DOHH2 (cell line): ENCODE measurements at regions not wholly inside any gene's neighbourhood (a gene's known extent, or its start where the extent isn't known, plus 50 kb on each side); places are given as distances from the start of the nearest gene placed in this dataset.

ENCODE experiments used
- H3F3A ChIP-seq: fragments of 200-600 bp; sonication (generic), shearing (Covaris generic); 2 replicates; pipeline ENCODE4 v1.6.0; 2016; ENCODE audit warnings: antibody characterized with exemption, mild to moderate bottlenecking; ENCODE audit not compliant: control insufficient read depth, insufficient read depth
- H3K27ac ChIP-seq: fragments of 200-600 bp; sonication (generic); 2 replicates; pipeline ENCODE4 v1.5.1; 2014; ENCODE audit warnings: low read depth, mild to moderate bottlenecking, low read length, moderate library complexity
- H3K27me3 ChIP-seq: fragments of 200-600 bp; sonication (generic); 2 replicates; pipeline ENCODE4 v1.6.1; 2014; ENCODE audit warnings: mild to moderate bottlenecking, low read length, mixed read lengths; ENCODE audit not compliant: control insufficient read depth
- H3K36me3 ChIP-seq: fragments of 200-600 bp; sonication (generic); 2 replicates; pipeline ENCODE4 v1.6.1; 2014; ENCODE audit warnings: mild to moderate bottlenecking, low read length, moderate library complexity, mixed read lengths; ENCODE audit not compliant: control insufficient read depth
- H3K4me1 ChIP-seq: fragments of 200-600 bp; sonication (generic); 2 replicates; pipeline ENCODE4 v1.6.1; 2014; ENCODE audit warnings: mild to moderate bottlenecking, low read length, mixed read lengths; ENCODE audit not compliant: control insufficient read depth
- H3K4me2 ChIP-seq: fragments of 200-600 bp; sonication (generic); 2 replicates; pipeline ENCODE4 v1.6.0; 2014; ENCODE audit warnings: mild to moderate bottlenecking, low read length, moderate library complexity
- H3K4me3 ChIP-seq: fragments of 200-600 bp; sonication (generic); 2 replicates; pipeline ENCODE4 v1.5.1; 2014; ENCODE audit warnings: mild to moderate bottlenecking, low read length, mixed read lengths
- H3K79me2 ChIP-seq: fragments of 200-600 bp; sonication (generic); 2 replicates; pipeline ENCODE4 v1.6.1; 2014; ENCODE audit warnings: mild to moderate bottlenecking, low read length, mixed read lengths; ENCODE audit not compliant: control insufficient read depth
- H3K9me2 ChIP-seq: fragments of 200-600 bp; sonication (generic); replicated peaks from 2 replicates; pipeline ENCODE4 v1.6.1; 2014; ENCODE audit warnings: mild to moderate bottlenecking, low read length, mixed read lengths; ENCODE audit not compliant: control insufficient read depth
- H3K9me3 ChIP-seq: fragments of 200-600 bp; sonication (generic); 2 replicates; pipeline ENCODE4 v1.6.1; 2014; ENCODE audit warnings: antibody characterized with exemption, low read length, mixed read lengths; ENCODE audit not compliant: control insufficient read depth, insufficient read depth
- H4K20me1 ChIP-seq: fragments of 200-600 bp; sonication (generic); 2 replicates; pipeline ENCODE4 v1.6.0; 2014; ENCODE audit warnings: low read depth, mild to moderate bottlenecking, antibody characterized with exemption, low read length, moderate library complexity; ENCODE audit not compliant: control insufficient read depth, insufficient read depth
- CTCF ChIP-seq: fragments of 200-600 bp; sonication (generic); IDR thresholded peaks from one replicate; pipeline ENCODE4 v1.5.1; 2014; ENCODE audit warnings: antibody characterized with exemption, mild to moderate bottlenecking, low read depth, low read length; ENCODE audit not compliant: poor library complexity, severe bottlenecking
- EZH2phosphoT487 ChIP-seq: fragments of 200-600 bp; sonication (generic); IDR thresholded peaks from 2 replicates; pipeline ENCODE4 v1.6.1; 2017; ENCODE audit warnings: borderline replicate concordance, mild to moderate bottlenecking, antibody characterized with exemption, low read length, moderate library complexity, mixed read lengths

- H3K4me1 ChIP-seq, result no peaks in the 10 kb centered on the region
- no peaks in the 10 kb centered on the region for H3K9me2 ChIP-seq
- no peaks in the 10 kb centered on the region for H4K20me1 ChIP-seq
- TF ChIP-seq CTCF (no peak), EZH2phosphoT487 (no peak)
- no peak overlapping the region for H3K27ac ChIP-seq
- no peaks in the 10 kb centered on the region for H3K36me3 ChIP-seq
- no peak overlapping the region for H3K4me2 ChIP-seq
- no peaks in the 10 kb centered on the region for H3K27me3 ChIP-seq
- no peaks in the 10 kb centered on the region for H3K9me3 ChIP-seq
- H3F3A ChIP-seq, result no peaks in the 10 kb centered on the region
- H3K4me3 ChIP-seq, result no peak overlapping the region
- H3K79me2 ChIP-seq, result no peaks in the 10 kb centered on the region
Measured at GRCh38 chr4:154039435-154040343, 250.8 kb upstream of the SFRP2 start.

- Histone ChIP-seq H3K9me2 (no peaks in the 10 kb centered on the region), H3K27ac (no peak overlapping the region), H3K36me3 (no peaks in the 10 kb centered on the region), H3F3A (no peaks in the 10 kb centered on the region), H3K4me2 (no peak overlapping the region), H3K4me1 (no peaks in the 10 kb centered on the region), H3K79me2 (no peaks in the 10 kb centered on the region), H3K27me3 (no peaks in the 10 kb centered on the region), H3K4me3 (no peak overlapping the region), H4K20me1 (no peaks in the 10 kb centered on the region), H3K9me3 (no peaks in the 10 kb centered on the region)
- TF ChIP-seq CTCF (no peak), EZH2phosphoT487 (no peak)
Measured at GRCh38 chr4:154036856-154037255, 248.0 kb upstream of the SFRP2 start.

- Histone ChIP-seq H3K27ac (no peak overlapping the region), H3K27me3 (no peaks in the 10 kb centered on the region), H3K79me2 (no peaks in the 10 kb centered on the region), H3K9me3 (no peaks in the 10 kb centered on the region), H3K4me3 (no peak overlapping the region), H3F3A (no peaks in the 10 kb centered on the region), H4K20me1 (no peaks in the 10 kb centered on the region), H3K36me3 (no peaks in the 10 kb centered on the region), H3K9me2 (no peaks in the 10 kb centered on the region), H3K4me1 (no peaks in the 10 kb centered on the region), H3K4me2 (no peak overlapping the region)
- no peak for TF ChIP-seq EZH2phosphoT487
- no peak for TF ChIP-seq CTCF
Measured at GRCh38 chr4:154035341-154035740, 246.5 kb upstream of the SFRP2 start.
